GM19463 (cell line): ENCODE measurements at regions not wholly inside any gene's neighbourhood (a gene's known extent, or its start where the extent isn't known, plus 50 kb on each side); places are given as distances from the start of the nearest gene placed in this dataset.

Experiments
- ATAC-seq: cut with Tn5 transposase; IDR thresholded peaks from one replicate; pipeline ENCODE4 v1.9.1; 2021; ENCODE audit warnings: mild to moderate bottlenecking, moderate library complexity; ENCODE audit not compliant: unreplicated experiment

DNA sequence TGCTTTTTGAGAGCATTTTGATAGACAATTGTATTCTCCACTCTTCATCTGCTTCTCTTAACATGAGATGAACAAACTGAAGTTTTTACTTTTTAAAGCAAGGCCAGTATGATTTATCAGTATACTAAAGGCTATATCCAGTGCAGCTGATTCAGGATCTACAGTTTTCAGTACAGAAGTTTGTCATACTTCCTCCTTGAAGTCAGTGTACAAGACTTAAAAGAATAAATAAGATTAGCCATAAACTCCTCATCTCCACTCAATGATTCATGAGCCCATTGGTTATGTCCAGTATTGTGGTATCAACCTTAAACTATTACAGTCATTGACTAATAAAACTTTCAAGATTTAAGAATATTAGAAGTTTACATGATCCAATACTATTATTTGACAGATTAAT lies 374.8 kb upstream of the EPHA7 start:
- no peak for ATAC-seq

DNA sequence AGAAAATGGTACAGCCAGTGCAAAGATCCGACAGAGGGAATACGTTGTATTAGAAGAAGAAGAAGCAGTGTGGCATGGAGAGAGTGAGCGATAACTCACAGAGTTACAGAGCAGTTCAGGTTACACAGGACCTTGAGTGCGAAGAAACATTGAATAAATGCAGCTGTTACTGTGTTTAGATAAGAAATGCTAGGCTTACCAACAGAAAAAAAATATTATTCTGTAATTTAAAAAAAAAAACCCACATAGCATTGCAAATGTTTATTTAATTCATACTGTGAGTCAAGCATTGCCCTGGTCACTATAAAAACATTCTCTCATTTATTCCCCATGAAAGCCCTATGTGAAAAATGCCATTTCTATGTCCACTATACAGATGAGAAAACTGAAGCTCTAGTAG lies 373.4 kb upstream of the EPHA7 start:
- ATAC-seq, result no peak

- no peak for ATAC-seq
Observed at GRCh38 chr6:93790981-93791380, 371.6 kb upstream of the EPHA7 start.

DNA sequence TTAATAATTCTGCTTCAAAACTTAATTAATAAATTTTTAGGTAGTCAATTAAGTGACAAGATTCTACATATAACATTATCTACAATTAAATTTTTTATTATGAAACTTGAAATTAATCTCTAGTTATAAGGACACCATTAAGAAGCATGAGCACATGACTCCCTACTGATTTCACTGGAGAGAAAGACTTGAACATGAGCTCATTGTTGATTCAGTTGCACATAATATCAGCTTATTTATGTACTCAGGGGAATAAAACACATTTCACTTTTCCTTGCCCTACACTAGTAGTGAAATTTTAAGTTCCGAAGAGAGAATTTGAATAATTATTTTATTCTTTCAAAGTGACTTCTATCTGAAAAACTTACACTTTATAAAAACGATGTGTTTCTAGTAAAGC lies 370.2 kb upstream of the EPHA7 start:
- no peak for ATAC-seq

DNA sequence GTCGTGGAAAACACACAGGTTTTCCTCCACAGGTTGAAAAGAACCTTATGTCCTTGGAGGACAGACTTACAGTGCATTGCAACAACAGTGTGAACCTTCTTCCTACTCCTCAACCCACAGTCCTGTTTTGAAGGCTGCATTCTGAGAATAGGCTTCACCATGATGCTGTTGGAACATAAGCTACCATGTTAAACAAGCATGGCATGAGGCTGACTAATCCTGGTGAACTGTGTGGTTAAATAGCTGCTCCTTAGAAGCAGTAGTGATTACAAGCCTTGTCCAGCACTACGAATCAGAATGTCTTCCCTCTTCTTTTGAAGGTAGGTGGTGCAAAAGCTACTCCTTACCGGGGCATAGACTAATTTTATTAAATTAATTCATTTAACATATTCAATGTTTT lies 368.5 kb upstream of the EPHA7 start:
- no peak for ATAC-seq

DNA sequence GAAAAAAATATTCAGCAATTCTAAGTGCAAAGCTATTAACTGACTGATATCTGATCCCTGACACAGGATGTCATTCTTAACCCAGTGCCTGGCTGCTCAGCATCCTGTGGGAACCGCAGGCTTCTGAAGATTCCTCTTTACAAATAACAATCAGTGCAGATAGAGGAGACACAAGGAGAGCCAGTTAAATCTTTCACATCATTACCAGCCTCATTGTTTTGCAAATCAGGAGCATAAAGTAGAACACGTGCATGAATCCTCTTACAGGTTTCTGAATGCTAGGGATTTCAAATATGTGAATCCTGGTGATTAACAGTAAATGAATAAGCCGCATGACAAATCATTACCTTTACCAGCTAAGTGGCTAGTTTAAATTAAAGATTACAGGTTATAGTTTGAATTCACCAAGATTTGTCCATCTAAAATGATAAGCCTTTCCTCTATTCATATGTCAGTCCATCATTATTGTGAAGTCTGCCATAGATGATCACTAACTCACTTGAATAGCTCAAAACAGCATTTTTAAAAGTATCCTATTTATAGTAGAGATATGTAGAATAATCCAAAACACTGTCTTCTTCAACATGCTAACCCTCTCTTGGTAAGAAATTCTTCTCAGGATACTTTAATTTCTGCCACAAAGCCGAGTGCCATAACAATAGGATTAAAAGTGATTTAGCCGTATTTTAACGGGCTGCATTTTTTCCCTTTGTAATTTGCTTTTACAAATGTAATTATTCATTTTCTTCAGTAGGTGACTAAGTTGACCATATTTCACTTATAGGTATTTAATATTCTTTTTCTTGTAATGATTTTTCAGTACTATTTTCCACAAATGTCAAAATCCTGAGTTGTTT lies 367.3 kb upstream of the EPHA7 start:
- ATAC-seq, result no peak

- ATAC-seq, result no peak
Observed at GRCh38 chr6:93785694-93786030, 366.3 kb upstream of the EPHA7 start.

DNA sequence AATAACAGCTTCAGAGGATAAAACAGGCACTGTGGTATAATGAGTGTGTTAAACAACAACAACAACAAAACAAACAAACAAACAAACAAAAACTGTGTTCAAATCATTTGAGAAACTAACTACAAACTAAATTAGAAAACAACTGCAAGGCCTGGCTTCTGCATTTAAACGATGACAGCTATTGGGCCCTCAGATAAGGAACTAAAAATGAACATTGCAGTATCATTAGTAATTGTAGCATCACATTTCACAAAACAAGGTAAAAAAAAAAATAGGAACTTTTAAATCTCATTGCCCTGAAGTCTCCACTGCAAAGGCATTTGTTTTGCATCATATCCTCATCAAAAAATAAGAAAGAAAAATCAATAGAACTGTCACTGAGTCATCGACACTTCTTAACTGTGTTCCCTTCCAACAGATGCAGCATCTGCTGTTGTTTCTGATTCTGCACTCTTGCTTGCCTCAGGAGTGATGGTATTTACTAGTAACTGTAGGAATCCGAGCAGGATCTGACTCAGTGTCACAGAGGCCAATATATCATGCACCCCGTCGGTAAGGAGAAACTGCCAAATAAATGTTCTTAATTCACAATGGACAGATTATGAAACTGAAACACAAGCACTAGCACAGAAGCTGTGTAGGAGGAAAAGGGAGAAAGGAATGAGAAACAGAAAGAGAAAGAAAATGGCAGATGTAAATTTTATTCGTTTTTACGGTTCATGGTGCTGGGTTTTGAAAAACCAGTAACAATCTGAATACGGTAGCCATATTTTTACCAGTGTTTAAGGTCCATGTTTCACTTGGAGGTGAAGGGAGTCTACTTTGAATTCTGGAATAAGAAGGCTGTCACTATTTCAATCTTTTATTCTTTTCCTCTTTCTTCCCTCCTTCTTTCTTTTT lies 365.7 kb upstream of the EPHA7 start:
- ATAC-seq, result no peak

DNA sequence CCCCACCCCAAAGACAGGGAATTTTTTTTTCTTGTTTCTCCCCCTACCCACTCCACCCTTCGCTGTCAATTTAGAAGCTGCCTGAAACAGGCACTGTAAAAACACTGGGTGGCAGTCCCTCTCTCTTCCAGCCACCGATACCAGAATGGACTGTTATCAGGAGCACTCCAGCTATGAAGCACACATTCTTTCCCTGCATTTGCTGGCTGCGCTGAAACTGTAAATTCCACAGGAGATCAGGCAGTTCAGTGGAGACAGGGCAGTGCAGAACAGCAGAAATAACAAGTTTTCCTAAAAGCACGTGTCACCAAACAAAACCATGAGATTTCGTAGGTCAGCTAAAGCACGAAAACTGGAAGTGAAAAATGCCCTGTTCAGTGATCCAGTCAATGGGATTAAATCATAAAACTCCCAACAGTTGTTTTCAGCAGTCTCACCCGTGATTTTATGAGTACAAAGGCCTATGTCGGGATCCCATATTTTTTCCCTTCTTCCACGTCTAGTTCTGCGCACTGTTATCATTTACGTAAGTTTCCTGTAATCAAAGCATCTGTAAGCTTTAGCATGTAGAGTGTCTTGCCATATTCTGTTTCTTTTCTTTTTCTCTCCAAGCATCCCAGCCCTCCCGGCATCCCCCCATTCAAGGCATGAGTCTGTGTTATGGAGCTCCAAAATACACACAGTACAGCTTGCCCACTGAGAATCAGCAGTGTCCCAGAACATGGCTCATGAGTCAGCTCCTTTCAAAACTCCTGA lies 359.9 kb upstream of the EPHA7 start:
- no peak for ATAC-seq

DNA sequence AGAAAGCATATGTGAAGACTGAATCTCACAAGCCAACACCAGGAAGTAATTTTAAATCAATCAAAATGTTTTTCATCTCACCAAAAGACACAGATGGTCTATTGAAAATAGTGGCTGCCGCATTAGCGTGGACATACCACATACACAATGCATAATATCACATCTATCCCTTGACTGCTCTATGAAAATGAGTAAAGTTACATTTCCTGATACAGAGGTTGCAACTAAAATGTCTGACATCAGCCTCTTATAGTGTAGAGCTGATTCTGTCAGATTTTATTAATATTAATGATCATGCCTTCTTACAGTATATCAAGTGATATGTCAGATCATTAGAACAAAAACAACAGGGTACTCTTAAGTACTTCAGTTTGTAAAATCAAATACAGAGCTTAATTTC lies 339.8 kb upstream of the EPHA7 start:
- no peak for ATAC-seq

DNA sequence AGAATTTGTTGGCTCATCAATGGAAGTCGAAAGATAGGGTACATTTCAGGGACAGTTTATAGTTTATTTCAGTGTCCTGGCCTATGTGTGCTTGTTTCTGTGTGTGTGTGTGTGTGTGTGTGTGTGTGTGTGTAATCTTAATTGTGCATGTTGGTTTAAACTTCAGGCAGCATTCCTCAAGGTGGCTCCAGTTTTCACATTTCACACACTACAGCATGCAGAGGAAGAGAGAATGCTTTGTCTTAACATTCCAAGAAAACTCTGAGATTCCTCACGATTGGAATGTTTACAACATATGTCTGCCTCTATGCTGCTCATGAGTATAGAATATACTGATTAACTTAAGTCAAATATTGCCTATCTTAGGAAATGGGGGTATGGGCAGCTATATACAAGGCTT lies 332.6 kb upstream of the EPHA7 start:
- no peak for ATAC-seq

DNA sequence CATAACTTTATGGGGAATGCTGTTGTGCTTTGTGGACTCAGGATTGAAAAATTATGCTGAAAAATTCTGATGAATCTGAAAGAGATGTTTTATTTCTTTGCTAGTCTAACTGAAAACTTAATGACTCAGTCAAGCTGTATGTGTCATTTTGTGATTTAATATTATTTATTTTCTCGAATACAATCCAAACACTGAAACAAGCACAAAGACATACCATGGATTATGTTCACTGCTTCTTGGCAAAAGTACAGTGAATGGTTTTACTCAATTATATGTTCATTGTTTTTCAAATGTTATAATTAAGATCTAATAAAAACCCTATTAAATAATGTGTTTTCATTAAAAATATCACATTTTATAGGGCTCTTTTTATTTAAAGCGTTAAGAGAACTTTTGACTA lies 330.6 kb upstream of the EPHA7 start:
- ATAC-seq, result no peak

GRCh38 chr6:93749191-93749590 lies 329.8 kb upstream of the EPHA7 start:
- ATAC-seq, result no peak

- ATAC-seq, result no peak
Observed at GRCh38 chr6:93746892-93747291, 327.5 kb upstream of the EPHA7 start.

- no peak for ATAC-seq
Observed at GRCh38 chr6:93745306-93745705, 325.9 kb upstream of the EPHA7 start.

GRCh38 chr6:93735099-93735498 lies 315.7 kb upstream of the EPHA7 start:
- no peak for ATAC-seq

DNA sequence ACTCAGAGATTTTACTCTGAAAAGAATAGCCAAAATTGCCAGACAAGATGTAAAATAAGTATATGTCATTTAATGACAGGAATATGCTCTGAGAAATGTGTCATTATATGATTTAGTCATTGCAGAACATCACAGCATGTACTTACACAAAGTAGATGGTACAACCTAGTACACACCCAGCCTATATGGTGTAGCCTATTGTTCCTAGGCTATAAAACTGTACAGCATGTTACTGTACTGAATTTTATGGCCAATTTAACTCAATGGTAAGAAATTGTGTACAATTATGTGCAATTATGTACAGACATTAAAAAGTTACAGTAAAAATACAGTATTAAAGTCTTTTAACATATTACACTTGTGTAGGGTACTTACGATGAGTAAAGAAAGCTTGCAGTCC lies 311.9 kb upstream of the EPHA7 start:
- no peak for ATAC-seq

DNA sequence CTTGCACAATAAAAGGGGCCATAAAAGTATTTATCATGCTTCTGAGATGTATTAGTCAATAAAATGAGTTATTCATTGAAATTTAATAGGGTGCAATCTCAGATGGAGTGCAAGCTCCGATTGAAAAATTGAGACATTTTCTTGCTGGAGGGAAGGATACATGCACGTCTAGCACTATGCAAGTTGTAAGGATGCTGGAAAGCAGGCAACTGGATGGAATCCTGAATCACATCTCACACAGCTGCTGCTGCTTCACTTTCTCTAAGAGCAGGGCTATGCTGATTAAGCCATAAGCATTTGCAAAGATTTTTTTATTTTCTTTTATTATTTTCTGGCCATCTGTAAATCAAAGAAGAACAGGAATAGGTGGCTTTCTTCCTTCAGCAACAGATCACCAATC lies 308.8 kb upstream of the EPHA7 start:
- no peak for ATAC-seq

GRCh38 chr6:93727447-93727846 lies 308.1 kb upstream of the EPHA7 start:
- no peak for ATAC-seq

DNA sequence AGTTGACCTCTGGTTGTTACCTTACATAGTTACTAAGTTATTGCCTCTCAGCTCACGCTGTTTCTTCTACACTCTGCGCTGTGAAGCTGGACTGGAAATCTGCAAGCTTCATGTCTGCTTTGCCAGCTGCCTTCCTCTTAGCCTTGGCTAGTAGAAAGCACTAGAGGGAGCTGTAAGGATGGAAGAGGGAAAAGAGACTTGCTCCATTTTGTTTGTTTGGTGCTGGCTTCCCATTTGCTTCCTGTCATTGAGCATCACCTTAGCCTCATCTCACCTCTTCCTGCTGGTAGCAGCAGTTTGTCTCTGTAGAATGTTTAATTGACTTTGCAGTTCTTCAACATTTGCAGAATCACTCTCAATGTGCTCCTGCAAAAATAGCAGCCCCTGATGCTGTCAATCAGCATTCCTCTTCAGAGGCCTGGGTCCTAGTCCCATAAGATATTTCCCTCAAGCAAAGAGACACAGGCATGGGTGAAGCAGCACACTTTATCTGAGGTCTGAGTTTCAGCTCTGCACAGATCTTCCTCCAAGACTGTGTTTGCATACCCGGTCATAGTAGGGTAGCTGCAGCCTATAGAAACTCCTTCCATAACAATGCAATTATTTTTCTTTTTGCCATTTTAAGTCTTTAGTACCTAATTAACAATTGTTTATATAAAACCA lies 302.2 kb upstream of the EPHA7 start:
- ATAC-seq, result no peak

GRCh38 chr6:93713974-93714373 lies 294.6 kb upstream of the EPHA7 start:
- no peak for ATAC-seq
